NCI-H2171 treated with DMSO at 0.1 percent for 48 hours (cell line): ENCODE measurements at regions not wholly inside any gene's neighbourhood (a gene's known extent, or its start where the extent isn't known, plus 50 kb on each side); places are given as distances from the start of the nearest gene placed in this dataset.
A peak's percentile ranks its signal among the peaks of the same experiment; 100 is the strongest.

Experiments
- DNase-seq: peaks from one replicate; lab custom pipeline; 2025; lab: John Stamatoyannopoulos, UW

GRCh38 chr4:156595041-156595440 lies 376.6 kb downstream of the PDGFC start:
- no peak for DNase-seq

- DNase-seq, result peak; percentile 91
Measured at GRCh38 chr4:156594624-156595023, 377.0 kb downstream of the PDGFC start.

GRCh38 chr4:156593464-156593863 lies 378.1 kb downstream of the PDGFC start:
- DNase-seq, result peak; percentile 9

- no peak for DNase-seq
Measured at GRCh38 chr4:156591679-156592078, 379.9 kb downstream of the PDGFC start.

- DNase-seq, result peak; percentile 30
Measured at GRCh38 chr4:156584100-156584499, 387.5 kb downstream of the PDGFC start.

GRCh38 chr4:156583265-156583664 lies 388.3 kb downstream of the PDGFC start:
- DNase-seq, result peak; percentile 18

- no peak for DNase-seq
Measured at GRCh38 chr4:156581282-156582063, 390.1 kb downstream of the PDGFC start.

- DNase-seq, result no peak
Measured at GRCh38 chr4:156578713-156579112, 392.9 kb downstream of the PDGFC start.

GRCh38 chr4:156578005-156578404 lies 393.6 kb downstream of the PDGFC start:
- DNase-seq, result no peak

GRCh38 chr4:156576946-156577345 lies 394.7 kb downstream of the PDGFC start:
- DNase-seq, result no peak

GRCh38 chr4:156575430-156576073 lies 396.0 kb downstream of the PDGFC start:
- no peak for DNase-seq

GRCh38 chr4:156571146-156571545 lies 400.5 kb downstream of the PDGFC start:
- DNase-seq, result no peak

GRCh38 chr4:156569535-156569934 lies 402.1 kb downstream of the PDGFC start:
- no peak for DNase-seq

GRCh38 chr4:156568484-156568883 lies 403.1 kb downstream of the PDGFC start:
- DNase-seq, result no peak

- no peak for DNase-seq
Measured at GRCh38 chr4:156568041-156568440, 403.6 kb downstream of the PDGFC start.

- no peak for DNase-seq
Measured at GRCh38 chr4:156560701-156561100, 410.9 kb downstream of the PDGFC start.

- DNase-seq, result no peak
Measured at GRCh38 chr4:156559346-156559745, 412.3 kb downstream of the PDGFC start.

GRCh38 chr4:156558373-156559025 lies 413.1 kb downstream of the PDGFC start:
- no peak for DNase-seq

GRCh38 chr4:156557920-156558319 lies 413.7 kb downstream of the PDGFC start:
- DNase-seq, result no peak

GRCh38 chr4:156556336-156556735 lies 415.3 kb downstream of the PDGFC start:
- no peak for DNase-seq

- DNase-seq, result no peak
Measured at GRCh38 chr4:156553659-156554058, 417.9 kb downstream of the PDGFC start.

- no peak for DNase-seq
Measured at GRCh38 chr4:156547891-156548290, 423.7 kb downstream of the PDGFC start.

GRCh38 chr4:156547439-156547838 lies 424.2 kb downstream of the PDGFC start:
- no peak for DNase-seq
